NOMO-1 treated with DMSO at 0.1 percent for 48 hours (cell line): ENCODE measurements at regions not wholly inside any gene's neighbourhood (a gene's known extent, or its start where the extent isn't known, plus 50 kb on each side); places are given as distances from the start of the nearest gene placed in this dataset.

Source experiments
- DNase-seq: peaks from one replicate; lab custom pipeline; 2025; ENCODE audit not compliant: unreplicated experiment; lab: John Stamatoyannopoulos, UW

DNA sequence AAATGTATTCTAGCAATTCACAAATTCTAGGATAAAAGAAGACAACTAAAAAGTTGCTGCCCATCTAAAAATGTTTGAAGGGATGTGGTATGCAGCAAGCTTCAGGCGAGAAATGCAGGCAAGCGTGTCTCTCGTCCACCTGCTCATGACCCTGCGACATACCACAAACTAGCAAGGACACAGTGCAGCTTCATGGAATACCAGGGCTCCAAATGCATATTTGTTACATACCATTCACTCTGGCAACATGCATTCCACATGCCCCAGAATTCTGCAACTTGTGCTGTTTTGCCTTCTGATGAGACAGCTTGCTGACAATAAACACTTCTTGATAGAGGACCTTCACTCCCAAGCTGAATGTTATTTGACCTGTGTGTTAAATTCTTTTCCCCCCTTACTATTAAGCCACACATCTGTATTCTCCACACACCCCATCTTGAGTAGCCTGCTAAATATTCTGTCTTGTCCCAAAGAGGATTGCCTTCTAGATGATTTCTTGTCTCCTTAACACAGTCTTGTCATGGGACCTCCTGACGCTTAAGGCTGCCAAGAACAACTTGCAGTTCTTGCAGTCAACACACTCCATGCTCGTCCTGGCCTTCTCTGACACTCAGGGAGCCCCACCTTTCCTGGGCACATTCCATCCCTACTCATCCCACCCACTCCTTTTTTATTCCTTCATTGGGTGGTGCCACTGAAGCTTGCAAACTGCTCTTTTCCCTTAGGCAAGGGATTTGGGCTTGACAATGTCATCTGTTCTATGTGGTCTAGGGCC lies 340.5 kb downstream of the PIK3R1 start:
- no peak for DNase-seq

GRCh38 chr5:68557162-68557936 lies 341.8 kb downstream of the PIK3R1 start:
- DNase-seq = no peak

GRCh38 chr5:68562308-68562707 lies 346.8 kb downstream of the PIK3R1 start:
- DNase-seq = no peak

GRCh38 chr5:68565427-68565826 lies 349.9 kb downstream of the PIK3R1 start:
- DNase-seq = no peak

- no peak for DNase-seq
Observed at GRCh38 chr5:68576805-68577204, 361.2 kb downstream of the PIK3R1 start.

- no peak for DNase-seq
Observed at GRCh38 chr5:68582284-68582683, 366.7 kb downstream of the PIK3R1 start.

GRCh38 chr5:68587171-68587570 lies 371.6 kb downstream of the PIK3R1 start:
- no peak for DNase-seq

DNA sequence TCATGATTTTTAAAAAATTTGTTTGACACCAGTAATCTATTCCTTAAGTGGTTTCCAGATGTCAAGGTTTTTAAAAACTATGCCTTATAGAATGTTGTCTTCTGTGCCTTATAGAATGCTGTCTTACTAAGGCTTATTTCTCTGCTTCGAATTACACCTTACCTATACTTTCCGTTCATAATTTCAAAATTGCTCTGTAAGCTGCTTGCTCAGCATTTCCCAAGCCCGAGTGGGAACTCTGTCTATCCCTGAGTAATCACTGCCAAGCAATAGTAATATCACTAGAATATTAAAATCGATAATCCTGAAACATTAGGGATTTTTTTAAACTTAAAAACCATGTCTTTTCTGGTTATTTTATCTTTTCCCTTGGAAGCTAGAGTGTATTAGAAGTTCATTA lies 376.3 kb downstream of the PIK3R1 start:
- no peak for DNase-seq

DNA sequence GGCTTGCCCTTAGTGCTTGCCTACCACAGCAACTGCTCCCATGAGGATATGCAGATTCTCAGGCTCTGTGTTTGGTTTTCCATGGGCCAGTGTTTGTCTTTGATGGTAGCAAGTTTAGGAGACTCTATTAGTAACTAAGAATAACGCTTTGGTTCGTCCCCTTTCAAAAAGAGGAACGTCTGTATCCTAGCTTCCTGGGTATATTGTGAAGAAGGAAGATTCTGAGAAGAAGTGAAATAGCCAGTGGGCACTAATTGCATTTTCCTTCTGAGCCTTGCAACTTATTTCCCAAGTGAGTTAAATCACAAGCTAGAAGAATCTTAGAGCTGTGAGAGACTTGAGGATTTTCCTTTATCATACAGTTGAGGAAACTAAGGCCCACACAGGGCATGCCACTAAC lies 376.8 kb downstream of the PIK3R1 start:
- DNase-seq = no peak

GRCh38 chr5:68593211-68593671 lies 377.7 kb downstream of the PIK3R1 start:
- no peak for DNase-seq

DNA sequence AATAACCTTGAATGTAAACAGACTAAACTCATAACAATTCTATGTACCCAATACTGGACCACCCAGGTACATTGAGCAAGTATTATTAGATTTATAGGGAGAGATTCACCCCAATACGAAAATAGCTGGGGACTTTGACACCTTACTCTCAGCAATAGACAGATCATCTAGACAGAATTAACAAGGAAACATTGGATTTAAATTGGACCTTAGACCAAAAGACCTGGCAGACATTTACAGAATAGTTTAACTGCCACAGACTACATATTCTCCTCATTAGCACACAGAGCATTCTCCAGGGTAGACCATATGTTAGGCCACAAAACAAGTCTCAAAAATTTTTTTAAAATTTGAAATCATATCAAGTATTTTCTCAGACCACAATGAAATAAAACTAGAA lies 397.4 kb downstream of the PIK3R1 start:
- no peak for DNase-seq

- DNase-seq = no peak
Observed at GRCh38 chr5:68618501-68618900, 402.9 kb downstream of the PIK3R1 start.

DNA sequence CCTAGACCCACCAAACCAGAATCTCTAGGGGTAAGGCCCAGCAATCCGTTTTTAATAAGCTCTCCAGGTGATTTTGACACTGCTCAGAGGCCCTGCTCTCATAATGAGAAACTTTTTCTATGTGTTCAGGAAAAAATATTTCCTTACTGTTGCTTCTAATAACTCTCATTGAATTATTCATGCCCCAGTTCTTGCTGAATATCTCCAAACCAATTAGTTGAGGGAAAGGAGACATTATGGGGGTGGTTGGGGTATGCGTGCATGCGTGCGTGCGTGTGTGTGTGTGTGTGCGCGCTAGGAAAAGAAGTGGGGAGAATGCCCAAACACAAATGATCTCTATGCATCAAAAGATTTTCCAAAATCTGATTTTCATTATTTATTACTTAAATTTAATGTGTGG lies 411.4 kb downstream of the PIK3R1 start:
- no peak for DNase-seq

DNA sequence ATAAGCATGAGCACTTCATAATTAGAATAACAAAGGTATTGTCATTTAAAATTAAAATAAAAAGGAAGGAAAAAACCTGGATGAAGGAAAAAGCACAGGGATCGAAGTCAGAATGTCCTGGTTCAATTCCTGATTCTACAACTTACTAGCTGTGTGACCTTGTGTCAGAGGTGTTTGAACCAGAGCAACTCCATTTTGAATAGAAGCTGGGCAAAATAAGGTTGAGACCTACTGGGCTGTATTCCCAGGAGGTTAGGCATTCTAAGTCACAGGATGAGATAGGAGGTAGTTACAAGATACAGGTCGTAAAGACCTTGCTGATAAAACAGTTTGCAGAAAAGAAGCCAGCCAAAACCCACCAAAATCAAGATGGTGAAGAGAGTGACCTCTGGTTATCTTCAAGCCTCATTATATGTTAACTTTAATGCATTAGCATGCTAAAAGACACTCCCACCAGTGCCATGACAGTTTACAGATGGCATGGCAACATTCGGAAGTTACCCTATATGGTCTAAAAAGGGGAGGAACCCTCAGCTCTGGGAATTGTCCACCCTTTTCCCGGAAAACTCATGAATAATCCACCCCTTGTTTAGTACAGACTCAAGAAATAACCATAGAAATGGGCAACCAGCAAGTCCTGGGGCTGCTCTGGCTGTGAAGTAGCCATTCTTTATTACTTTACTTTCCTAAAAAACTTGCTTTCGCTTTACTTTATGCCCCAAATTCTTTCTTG lies 412.7 kb downstream of the PIK3R1 start:
- no peak for DNase-seq

- DNase-seq = no peak
Observed at GRCh38 chr5:68630354-68630753, 414.8 kb downstream of the PIK3R1 start.

DNA sequence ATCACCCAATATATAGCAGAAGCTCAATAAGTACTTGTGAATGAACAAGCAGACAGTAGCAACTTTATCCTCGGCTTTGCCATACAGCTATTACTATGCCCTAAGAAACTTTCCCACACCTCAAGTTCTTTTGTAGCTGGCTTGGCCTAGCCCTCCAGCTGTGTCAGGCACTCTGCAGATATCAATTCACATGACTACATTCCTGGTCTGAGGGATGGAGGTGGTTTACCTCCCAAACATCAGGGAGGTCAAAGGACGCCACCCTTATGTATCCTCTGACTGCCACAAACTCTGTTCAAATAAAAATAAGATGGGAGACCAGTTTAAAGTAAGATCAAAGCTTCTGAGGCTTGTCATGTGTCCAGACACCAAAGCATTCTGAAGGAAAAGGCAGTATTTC lies 416.3 kb downstream of the PIK3R1 start:
- DNase-seq = no peak

- no peak for DNase-seq
Observed at GRCh38 chr5:68641211-68641610, 425.7 kb downstream of the PIK3R1 start.

DNA sequence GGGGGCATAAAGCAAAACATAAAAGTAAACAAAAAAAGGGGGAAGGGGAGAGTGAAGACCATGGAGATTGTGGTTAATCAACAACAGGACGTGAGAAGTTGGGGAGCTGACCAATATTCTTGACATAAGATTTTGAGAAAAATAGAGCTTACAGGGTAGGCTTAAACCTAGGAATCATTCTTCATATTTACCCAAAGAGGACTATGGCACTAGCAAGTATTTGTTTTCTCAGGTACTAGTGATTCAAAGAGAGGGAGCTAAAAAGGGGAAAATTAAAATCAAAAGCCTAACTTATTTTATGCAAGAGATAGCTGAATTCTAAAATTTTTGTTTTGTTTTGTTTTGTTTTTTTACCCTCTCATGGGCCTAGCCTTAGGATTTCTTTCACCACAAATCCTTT lies 427.5 kb downstream of the PIK3R1 start:
- no peak for DNase-seq

GRCh38 chr5:68644971-68645370 lies 429.4 kb downstream of the PIK3R1 start:
- DNase-seq = no peak

DNA sequence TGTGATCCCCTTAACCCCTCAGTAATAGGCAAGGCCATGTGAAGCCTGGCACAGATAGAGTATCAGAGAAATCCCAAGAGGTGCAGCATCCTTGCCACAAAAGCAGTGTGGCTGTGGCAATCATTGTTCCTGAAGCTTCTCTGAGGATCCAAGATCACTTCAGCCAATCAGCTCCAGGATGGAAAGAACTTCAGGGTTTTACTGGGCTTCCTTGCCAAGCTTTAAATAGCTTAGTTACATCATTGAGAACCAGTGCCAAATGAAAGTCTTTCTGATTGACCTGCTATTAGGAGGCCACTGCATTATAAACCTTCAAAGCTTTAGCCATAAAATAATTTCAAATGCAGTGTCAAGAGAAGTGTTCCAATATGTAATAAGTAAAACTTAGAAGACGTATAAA lies 430.6 kb downstream of the PIK3R1 start:
- DNase-seq = no peak

DNA sequence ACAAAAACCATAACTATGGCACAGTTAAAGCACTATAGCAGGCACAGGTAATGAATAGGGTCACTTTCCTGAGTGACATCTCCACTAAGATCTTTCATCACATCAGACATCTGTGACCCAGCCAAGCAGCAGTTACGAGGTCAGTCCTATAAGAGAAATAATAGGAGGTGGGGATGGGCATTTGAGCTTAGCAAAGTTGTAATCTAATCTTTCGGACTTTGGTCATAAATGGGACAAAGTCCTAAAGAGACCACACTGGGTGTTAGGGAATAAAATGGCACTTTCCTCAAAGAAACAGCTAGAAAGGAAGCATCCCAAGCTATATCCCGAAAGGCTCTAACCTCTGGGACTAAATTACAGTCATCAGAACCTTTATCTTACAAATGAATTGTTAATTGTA lies 432.2 kb downstream of the PIK3R1 start:
- DNase-seq = no peak
